ENCODE measurements at regions not wholly inside any gene's neighbourhood (a gene's known extent, or its start where the extent isn't known, plus 50 kb on each side); places are given as distances from the start of the nearest gene placed in this dataset.

GRCh38 chr9:106668534-106668933 is 194.4 kb upstream of the ZNF462 start:
- no peaks in the 10 kb centered on the region for H3K79me2 ChIP-seq (replicated peaks; ENCODE audit: insufficient read depth, low read length)
- H3K4me2 ChIP-seq (ENCODE audit: low read length), result no peak overlapping the region
- H3K27ac ChIP-seq (ENCODE audit: low read length), result no peak overlapping the region
- H3K9me3 ChIP-seq (ENCODE audit: low read length), result no peaks in the 10 kb centered on the region
- H3K4me3 ChIP-seq (ENCODE audit: low read length), result no peak overlapping the region
- H2AFZ ChIP-seq (ENCODE audit: low read depth, low read length), result no peak overlapping the region
- no peaks in the 10 kb centered on the region for H3F3A ChIP-seq (ENCODE audit: insufficient read depth, low read length, poor library complexity, severe bottlenecking)
- no peak for TF ChIP-seq CTCF (IDR thresholded peaks at IDR 0.05; ENCODE audit: poor library complexity, severe bottlenecking)
- TF ChIP-seq POLR2AphosphoS5 (IDR thresholded peaks at IDR 0.05), result no peak
- no peak for TF ChIP-seq RAD21 (conservative IDR thresholded peaks at IDR 0.05)
- no peak for TF ChIP-seq MXI1 (conservative IDR thresholded peaks at IDR 0.05; ENCODE audit: poor library complexity, severe bottlenecking)
- no peak for TF ChIP-seq EP300 (conservative IDR thresholded peaks at IDR 0.05; ENCODE audit: poor library complexity, severe bottlenecking)
- TF ChIP-seq EZH2 (IDR thresholded peaks at IDR 0.05; ENCODE audit: borderline replicate concordance, insufficient read depth, low read length, poor library complexity, severe bottlenecking), result no peak
- TF ChIP-seq TAF1 (IDR thresholded peaks at IDR 0.05; ENCODE audit: low read depth), result no peak
- TF ChIP-seq SMC3 (conservative IDR thresholded peaks at IDR 0.05; ENCODE audit: poor library complexity), result no peak
- TF ChIP-seq REST (IDR thresholded peaks at IDR 0.05; ENCODE audit: borderline replicate concordance), result no peak
- no peak overlapping the region for H3K9ac ChIP-seq (ENCODE audit: low read length)
- H3K27me3 ChIP-seq (ENCODE audit: insufficient read depth, low read depth, low read length), result no peaks in the 10 kb centered on the region
- no peaks in the 10 kb centered on the region for H3K36me3 ChIP-seq (ENCODE audit: insufficient read depth, low read length)
- no peaks in the 10 kb centered on the region for H3K9me2 ChIP-seq (ENCODE audit: insufficient read depth, low read length)
- no peaks in the 10 kb centered on the region for H4K20me1 ChIP-seq (ENCODE audit: insufficient read depth)

- no peaks in the 10 kb centered on the region for H4K20me1 ChIP-seq (ENCODE audit: insufficient read depth)
- H3K79me2 ChIP-seq (replicated peaks; ENCODE audit: insufficient read depth, low read length), result no peaks in the 10 kb centered on the region
- no peak overlapping the region for H3K9ac ChIP-seq (ENCODE audit: low read length)
- H3K36me3 ChIP-seq (ENCODE audit: insufficient read depth, low read length), result no peaks in the 10 kb centered on the region
- H3K4me2 ChIP-seq (ENCODE audit: low read length), result no peak overlapping the region
- H3K9me3 ChIP-seq (ENCODE audit: low read length), result no peaks in the 10 kb centered on the region
- H3F3A ChIP-seq (ENCODE audit: insufficient read depth, low read length, poor library complexity, severe bottlenecking), result no peaks in the 10 kb centered on the region
- no peak overlapping the region for H3K4me3 ChIP-seq (ENCODE audit: low read length)
- H3K9me2 ChIP-seq (ENCODE audit: insufficient read depth, low read length), result no peaks in the 10 kb centered on the region
- TF ChIP-seq REST (IDR thresholded peaks at IDR 0.05; ENCODE audit: borderline replicate concordance) (no peak), CTCF (IDR thresholded peaks at IDR 0.05; ENCODE audit: poor library complexity, severe bottlenecking) (no peak), MXI1 (conservative IDR thresholded peaks at IDR 0.05; ENCODE audit: poor library complexity, severe bottlenecking) (no peak), SMC3 (conservative IDR thresholded peaks at IDR 0.05; ENCODE audit: poor library complexity) (no peak), RAD21 (conservative IDR thresholded peaks at IDR 0.05) (no peak), POLR2AphosphoS5 (IDR thresholded peaks at IDR 0.05) (no peak), EP300 (conservative IDR thresholded peaks at IDR 0.05; ENCODE audit: poor library complexity, severe bottlenecking) (no peak), TAF1 (IDR thresholded peaks at IDR 0.05; ENCODE audit: low read depth) (no peak), EZH2 (IDR thresholded peaks at IDR 0.05; ENCODE audit: borderline replicate concordance, insufficient read depth, low read length, poor library complexity, severe bottlenecking) (no peak)
- no peaks in the 10 kb centered on the region for H3K27me3 ChIP-seq (ENCODE audit: insufficient read depth, low read depth, low read length)
- no peak overlapping the region for H2AFZ ChIP-seq (ENCODE audit: low read depth, low read length)
- no peak overlapping the region for H3K27ac ChIP-seq (ENCODE audit: low read length)
These were observed 193.1 kb upstream of the ZNF462 start for GRCh38 chr9:106669835-106670234.

Measured in neural cell (in vitro differentiated cells).